ENCODE measurements at regions not wholly inside any gene's neighbourhood (a gene's known extent, or its start where the extent isn't known, plus 50 kb on each side); places are given as distances from the start of the nearest gene placed in this dataset.

- no peak for TF ChIP-seq CTCF (IDR thresholded peaks at IDR 0.05)
- TF ChIP-seq POLR2A (IDR thresholded peaks at IDR 0.05) = no peak
Observed at GRCh38 chr11:92362989-92363388, 138.4 kb downstream of the FAT3 start.

Measured in Peyer's patch (tissue), 4 donors.